Hepatocyte (in vitro differentiated cells): ENCODE measurements at regions not wholly inside any gene's neighbourhood (a gene's known extent, or its start where the extent isn't known, plus 50 kb on each side); places are given as distances from the start of the nearest gene placed in this dataset.

Experiments used
- EZH2 ChIP-seq: fragments of 200-600 bp; sonication (generic); IDR thresholded peaks from 2 replicates; pipeline ENCODE4 v1.6.1; 2016; ENCODE audit warnings: antibody characterized with exemption, mild to moderate bottlenecking, borderline replicate concordance
- TF ChIP-seq, protein P1 (sequence below): fragments of 200-600 bp; sonication (generic); IDR thresholded peaks from 2 replicates; pipeline ENCODE4 v1.5.1; 2016; ENCODE audit warnings: antibody characterized with exemption, mild to moderate bottlenecking; ENCODE audit not compliant: poor library complexity

DNA sequence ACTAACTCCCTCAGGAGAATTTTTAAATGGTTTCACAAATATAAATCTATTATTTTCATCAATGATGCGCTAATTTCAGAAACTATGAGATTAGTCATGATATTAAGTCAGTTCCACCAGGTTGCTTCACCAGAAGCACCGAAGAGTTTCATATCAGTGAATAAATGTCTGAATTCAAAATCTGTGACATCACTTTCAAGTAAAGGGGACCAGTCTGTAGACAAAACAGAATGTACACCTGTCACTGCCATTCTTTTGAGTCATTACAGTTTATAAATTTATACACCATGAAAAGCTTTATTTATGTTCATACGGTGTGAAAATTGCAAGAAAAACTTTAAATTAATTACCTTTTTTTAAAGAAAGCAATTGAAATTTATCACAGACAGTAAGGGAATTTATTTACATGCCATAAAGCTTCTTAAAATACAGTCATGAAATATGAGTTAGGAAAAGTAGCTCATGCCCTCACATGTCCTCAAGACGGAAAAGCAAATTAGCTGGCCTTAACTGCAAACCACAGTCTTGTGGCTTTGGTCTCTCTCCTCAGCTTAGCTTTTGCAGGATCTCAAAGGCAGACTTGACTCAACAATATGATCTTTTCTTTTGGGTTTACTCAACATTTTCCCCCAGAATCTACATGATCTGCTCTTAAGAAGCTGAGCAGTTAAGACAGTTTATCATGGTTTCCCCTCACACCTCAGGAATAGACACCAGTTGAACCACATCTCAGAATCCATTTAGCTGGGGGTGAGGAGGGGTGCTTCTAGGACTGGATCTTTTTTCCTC lies 177.7 kb upstream of the MCHR2 start:
- no peak for TF ChIP-seq EZH2
- TF ChIP-seq, protein P1, sequence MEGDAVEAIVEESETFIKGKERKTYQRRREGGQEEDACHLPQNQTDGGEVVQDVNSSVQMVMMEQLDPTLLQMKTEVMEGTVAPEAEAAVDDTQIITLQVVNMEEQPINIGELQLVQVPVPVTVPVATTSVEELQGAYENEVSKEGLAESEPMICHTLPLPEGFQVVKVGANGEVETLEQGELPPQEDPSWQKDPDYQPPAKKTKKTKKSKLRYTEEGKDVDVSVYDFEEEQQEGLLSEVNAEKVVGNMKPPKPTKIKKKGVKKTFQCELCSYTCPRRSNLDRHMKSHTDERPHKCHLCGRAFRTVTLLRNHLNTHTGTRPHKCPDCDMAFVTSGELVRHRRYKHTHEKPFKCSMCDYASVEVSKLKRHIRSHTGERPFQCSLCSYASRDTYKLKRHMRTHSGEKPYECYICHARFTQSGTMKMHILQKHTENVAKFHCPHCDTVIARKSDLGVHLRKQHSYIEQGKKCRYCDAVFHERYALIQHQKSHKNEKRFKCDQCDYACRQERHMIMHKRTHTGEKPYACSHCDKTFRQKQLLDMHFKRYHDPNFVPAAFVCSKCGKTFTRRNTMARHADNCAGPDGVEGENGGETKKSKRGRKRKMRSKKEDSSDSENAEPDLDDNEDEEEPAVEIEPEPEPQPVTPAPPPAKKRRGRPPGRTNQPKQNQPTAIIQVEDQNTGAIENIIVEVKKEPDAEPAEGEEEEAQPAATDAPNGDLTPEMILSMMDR = no peak
